RCC 7860 (cell line): ENCODE measurements at regions not wholly inside any gene's neighbourhood (a gene's known extent, or its start where the extent isn't known, plus 50 kb on each side); places are given as distances from the start of the nearest gene placed in this dataset.
"Not testable (repeated sequence)": the region's sequence is repeated elsewhere in the genome, so short reads cannot be mapped to it uniquely, and the experiment has no call there.

ENCODE experiments used
- DNase-seq: peaks from one replicate; pipeline ENCODE4 v3.0.0-alpha.2; 2015; ENCODE audit warnings: low spot score
- FAIRE-seq: peaks from 2 replicates; lab custom pipeline; 2012; peaks lifted over from hg19 to GRCh38; lab: Jason Lieb, UNC

GRCh38 chr2:153420394-153420793 is 58.2 kb downstream of the RPRM start:
- DNase-seq: no peak
- FAIRE-seq: no peak

DNA sequence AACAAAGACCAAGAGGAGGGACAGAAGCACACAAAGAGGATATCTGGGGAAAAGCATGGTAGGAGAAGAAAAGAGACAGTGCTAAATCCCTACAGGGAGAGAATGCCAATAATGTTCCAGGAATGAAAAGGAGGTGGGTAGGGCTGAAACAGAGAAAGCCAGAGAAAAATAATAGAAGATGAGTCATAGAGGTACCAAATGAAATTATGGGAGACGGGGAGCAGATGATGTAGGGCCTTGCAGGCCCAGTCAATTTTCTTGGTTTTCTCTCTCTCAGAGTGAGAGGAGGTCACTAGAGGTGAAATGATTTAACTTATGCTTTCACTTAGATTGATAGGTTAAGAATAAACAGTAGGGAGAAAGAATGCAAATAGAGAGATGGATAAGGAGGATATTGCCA is 61.5 kb downstream of the RPRM start:
- FAIRE-seq: no peak
- no peak for DNase-seq

DNA sequence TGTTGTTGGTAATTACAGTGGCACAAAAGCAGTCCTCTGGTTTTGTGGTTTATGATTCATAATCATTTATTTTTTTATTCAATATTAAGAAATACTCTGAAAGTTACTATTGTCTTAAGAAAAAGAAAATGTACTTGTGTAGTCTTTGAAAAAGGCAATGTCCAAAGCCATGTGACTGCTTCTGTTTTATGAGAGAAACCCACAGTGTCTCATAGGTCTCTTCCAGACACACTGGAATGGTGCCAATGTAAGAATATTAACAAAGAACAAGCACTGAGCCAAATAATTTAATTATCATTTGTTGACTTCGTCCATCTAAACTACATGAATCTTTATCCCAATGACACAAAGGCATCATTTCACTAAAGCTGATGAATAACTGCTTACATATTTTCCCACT is 62.5 kb downstream of the RPRM start:
- DNase-seq (no peak), FAIRE-seq (no peak)

- FAIRE-seq: no peak
- no peak for DNase-seq
These were observed 69.7 kb downstream of the RPRM start for GRCh38 chr2:153408710-153409385.

DNA sequence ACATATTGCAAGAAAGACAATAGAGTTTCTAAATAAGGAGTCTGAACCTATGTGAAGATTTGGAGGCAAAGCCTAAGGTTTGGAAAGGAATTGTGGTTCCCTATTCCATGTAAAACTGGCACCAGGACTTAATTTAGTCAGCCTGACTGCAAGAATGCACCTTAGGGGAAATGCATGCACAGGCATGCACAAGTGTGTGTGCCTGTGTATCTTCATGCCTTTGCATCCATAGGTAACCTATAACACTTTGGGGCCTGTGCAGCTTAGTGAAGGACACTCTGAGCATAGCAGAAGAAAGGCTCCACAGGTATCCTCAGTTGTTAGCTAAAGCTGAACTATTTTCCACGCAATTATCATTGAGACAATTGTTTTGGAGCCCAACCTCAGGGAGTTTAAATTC is 73.4 kb downstream of the RPRM start:
- no peak for FAIRE-seq
- no peak for DNase-seq

DNA sequence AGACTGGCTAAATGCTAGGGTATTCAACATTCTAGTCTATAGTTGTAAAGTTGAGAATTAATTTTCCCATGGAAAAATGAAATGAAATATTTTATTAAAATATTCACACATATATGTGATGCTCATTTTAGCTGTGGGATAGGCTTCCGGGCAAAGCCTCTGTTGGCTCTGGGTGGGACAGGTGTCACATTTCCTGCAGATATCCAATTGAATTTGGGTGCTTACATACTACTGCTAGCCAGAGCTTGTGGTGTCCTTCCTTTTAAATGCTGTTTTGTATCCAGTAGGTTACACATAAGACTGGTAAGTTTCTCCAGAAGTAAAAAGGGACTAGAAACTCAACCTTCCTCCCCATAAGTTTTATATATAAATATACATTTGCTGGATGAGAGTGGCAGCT is 73.8 kb downstream of the RPRM start:
- DNase-seq (no peak), FAIRE-seq (no peak)

DNA sequence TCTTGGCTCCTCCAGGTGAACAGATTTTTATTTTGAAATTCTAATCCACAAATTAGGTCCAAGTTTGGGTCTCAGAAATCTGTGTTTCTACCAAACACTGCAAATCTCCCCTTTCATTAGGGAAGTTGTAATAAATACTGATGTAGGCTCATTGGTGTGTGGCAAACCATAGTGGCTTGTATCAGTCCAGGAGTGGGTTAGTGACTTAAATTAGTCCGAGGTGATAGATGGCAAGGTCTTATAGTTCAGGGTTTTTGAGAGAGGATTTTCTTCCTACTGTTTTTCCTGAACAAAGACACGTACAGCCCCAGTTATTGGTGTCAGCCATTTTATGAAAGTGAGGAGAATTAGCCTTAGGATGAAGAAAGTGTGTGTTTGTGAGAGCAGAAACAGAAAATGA is 74.6 kb downstream of the RPRM start:
- no peak for FAIRE-seq
- DNase-seq: no peak

DNA sequence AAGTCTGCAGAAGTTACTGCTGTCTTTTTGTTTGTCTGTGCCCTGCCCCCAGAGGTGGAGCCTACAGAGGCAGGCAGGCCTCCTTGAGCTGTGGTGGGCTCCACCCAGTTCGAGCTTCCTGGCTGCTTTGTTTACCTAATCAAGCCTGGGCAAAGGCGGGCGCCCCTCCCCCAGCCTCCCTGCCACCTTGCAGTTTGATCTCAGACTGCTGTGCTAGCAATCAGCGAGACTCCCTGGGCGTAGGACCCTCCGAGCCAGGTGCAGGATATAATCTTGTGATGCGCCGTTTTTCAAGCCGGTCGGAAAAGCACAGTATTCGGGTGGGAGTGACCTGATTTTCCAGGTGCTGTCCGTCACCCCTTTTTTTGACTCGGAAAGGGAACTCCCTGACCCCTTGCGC is 75.2 kb downstream of the RPRM start:
- FAIRE-seq, DNase-seq: not testable (repeated sequence)

GRCh38 chr2:153394686-153395085 is 83.9 kb downstream of the RPRM start:
- DNase-seq: no peak
- no peak for FAIRE-seq

- no peak for DNase-seq
- no peak for FAIRE-seq
These were observed 84.3 kb downstream of the RPRM start for GRCh38 chr2:153394247-153394646.

DNA sequence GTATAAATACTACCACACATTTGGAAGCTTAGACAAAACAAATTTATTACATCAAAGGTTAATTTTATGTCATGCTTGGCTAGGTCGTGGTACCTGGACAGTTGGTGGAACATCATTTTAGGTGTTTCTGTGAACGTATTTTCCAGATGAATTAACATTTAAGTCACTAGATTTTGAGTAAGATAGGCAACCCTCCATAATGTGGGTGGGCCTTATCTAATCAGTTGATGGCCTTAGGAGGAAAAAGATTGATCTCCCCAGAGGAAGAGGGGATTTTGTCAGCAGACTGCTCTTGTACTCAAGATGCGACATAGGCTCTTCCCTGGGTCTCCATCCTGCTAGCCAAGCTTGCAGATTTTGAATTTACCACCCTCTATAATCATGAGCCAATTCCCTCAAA is 85.0 kb downstream of the RPRM start:
- FAIRE-seq: no peak
- DNase-seq: no peak

DNA sequence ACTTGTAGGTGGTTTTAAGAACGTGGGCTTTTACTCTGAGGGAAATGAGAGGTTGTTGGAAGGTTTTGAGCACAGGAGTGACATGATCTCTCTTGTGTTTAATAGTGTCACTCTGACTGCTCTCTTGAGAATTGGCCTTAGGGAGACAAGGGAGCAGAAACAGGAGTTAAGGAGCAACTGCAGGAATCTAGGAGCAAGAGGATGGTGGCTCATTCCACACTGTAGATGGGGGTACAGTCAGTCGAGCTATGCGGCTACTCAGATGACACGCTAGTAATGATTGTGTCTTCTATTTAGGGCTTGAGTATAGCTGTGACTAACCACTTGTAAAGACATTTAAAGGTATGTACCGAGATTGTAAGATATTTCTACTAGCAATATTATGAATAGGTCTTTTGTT is 87.4 kb downstream of the RPRM start:
- no peak for FAIRE-seq
- no peak for DNase-seq

- no peak for FAIRE-seq
These were observed 90.3 kb downstream of the RPRM start for GRCh38 chr2:153388246-153388645.

DNA sequence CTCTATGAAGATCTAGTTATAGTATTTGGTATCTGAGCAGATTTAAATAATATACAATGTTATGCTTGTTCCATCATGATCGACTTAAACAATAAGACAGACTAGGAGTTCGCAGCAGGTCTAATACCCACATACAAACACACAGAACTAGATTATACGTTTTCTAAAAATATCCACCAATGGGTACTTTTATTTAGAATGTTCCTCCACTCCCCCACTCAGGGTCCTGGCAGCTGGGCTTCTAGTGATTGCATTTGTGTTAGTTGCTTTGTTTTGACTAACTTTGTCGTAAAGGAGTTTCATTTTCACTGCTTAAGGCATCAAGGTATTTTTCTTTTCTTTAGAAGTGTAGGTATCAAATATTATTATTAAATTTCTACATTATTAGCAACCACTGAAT is 91.4 kb downstream of the RPRM start:
- FAIRE-seq (no peak), DNase-seq (no peak)

More at GRCh38 chr2:153388246-153388645, 90.3 kb downstream of the RPRM start:
- DNase-seq: peak; percentile 25

- FAIRE-seq (peak; percentile 84), DNase-seq (peak; percentile 58)
These were observed 92.1 kb downstream of the RPRM start for GRCh38 chr2:153386481-153386897.

DNA sequence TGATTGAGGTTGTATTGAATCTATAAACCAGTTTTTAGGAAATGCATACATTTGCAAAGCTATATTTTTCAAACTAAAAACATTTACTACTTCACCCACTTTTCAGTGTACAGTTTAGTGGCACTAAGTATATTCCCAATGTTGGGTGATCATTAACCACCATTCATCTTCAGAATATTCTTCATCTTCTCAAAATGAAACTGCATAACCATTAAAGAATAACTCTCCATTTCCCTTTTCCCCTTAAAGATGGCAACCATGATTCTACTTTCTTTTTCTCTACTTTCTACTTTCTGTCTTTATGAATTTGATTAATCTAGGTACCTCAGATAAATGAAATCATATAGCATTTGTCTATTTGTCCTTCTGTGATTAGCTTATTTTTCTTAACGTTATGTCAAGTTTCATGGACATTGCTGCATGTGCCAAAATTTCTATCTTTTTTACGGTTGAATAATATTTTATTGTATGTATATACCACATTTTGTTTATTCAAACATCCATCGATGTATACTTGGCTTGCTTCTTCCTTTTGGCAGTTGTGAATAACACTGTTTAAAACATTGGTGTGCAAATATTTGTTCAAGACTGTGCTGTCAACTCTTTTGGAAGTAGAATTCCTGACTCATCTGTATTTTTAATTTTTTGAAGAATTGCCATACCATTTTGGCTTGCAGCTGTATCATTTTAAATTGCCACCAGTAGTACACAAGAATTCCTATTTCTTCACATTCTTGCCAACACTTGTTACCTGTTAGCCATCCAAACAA is 104.9 kb downstream of the RPRM start:
- no peak for DNase-seq
- no peak for FAIRE-seq

DNA sequence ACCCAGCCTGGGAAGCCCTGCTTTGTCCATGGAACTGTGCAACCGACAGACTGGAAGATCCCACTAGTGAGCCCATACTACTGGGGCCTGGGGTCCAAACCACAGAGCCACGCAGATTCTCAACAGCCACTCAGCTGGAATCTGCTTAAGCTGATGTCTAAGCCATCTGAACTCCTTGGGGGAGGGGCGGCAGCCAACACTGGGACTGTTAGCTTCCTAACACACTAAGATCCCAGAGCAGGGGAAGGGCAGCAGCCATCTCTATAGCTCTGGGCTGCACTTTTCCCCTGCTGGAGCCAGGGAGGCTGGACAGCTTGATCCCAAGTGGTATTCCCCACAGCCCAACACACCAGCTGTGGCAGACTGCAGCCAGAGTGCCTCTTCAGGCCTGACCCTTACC is 118.3 kb downstream of the RPRM start:
- no peak for FAIRE-seq
- DNase-seq: no peak

GRCh38 chr2:153354377-153354776 is 124.2 kb downstream of the RPRM start:
- DNase-seq (no peak), FAIRE-seq (no peak)

- FAIRE-seq (no peak), DNase-seq (no peak)
These were observed 129.0 kb downstream of the RPRM start for GRCh38 chr2:153349603-153350002.

GRCh38 chr2:153347818-153348495 is 130.6 kb downstream of the RPRM start:
- DNase-seq (no peak), FAIRE-seq (no peak)

DNA sequence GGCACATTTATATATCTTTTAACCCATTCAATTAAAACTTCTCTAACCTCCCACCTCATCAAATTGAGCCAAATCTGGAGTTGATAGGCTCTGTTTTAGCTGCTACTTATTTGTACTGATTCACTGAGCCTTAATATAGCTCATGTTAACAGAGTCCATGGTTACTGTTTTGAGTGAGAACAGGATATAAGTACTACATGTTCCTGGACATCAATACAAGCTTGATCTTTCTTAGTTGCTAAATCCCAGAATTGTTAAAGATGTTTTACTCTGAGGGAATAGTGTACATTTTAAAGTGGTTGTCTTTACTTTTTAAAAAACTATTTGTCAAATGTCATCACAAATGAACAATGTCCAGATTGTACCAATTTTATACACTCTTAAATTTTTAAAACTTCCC is 157.7 kb downstream of the RPRM start:
- FAIRE-seq: no peak

DNA sequence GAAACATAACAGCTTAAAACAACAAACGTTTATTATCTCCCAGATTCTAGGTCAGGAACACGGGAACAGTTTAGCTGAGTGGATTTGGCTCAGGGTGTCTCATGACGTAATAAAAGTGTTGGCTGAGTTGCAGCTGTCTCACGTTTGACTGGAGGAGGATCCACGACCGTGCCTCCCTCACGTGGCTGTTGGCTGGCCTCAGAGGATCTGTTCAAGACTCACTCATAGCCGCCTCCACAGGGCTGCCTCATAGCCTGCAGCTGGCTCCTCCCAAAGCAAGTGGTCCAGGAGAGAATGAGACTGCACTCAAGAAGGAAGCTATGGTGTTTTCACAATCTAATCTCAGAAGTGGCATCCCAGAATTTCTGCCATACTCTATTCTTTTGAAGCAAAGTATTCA is 167.1 kb downstream of the RPRM start:
- DNase-seq (no peak), FAIRE-seq (no peak)

More for the DNA sequence above, 157.7 kb downstream of the RPRM start:
- DNase-seq: no peak
